H1 (cell line): ENCODE measurements at regions not wholly inside any gene's neighbourhood (a gene's known extent, or its start where the extent isn't known, plus 50 kb on each side); places are given as distances from the start of the nearest gene placed in this dataset.

Experiments
- CTCF ChIA-PET: fragments of 300-600 bp; sonication (Branson Sonifier 250); formaldehyde crosslinking; loops from one replicate; lab custom pipeline; 2021; ENCODE audit not compliant: partially characterized antibody; lab: Charles Lee
- POLR2A ChIA-PET: fragments of 300-600 bp; sonication (Branson Sonifier 250); formaldehyde crosslinking; loops from one replicate; lab custom pipeline; 2021; ENCODE audit warnings: inconsistent platforms; ENCODE audit not compliant: partially characterized antibody; lab: Charles Lee
- DNase-seq, 2 experiments: peaks; one replicate each; pipeline versions ENCODE4 v3.0.0 to v3.0.0-alpha.2; 2010 to 2022; ENCODE audit warnings: low spot score in 2 of 2, low read depth in 1 of 2, mixed read lengths in 1 of 2
- FAIRE-seq: peaks from 2 replicates; lab custom pipeline; 2011; peaks lifted over from hg19 to GRCh38; lab: Jason Lieb, UNC
- H2AFZ ChIP-seq: 2 replicates; pipeline ENCODE4 v1.8.1; 2012; ENCODE audit warnings: low read length, inconsistent platforms
- H2AK5ac ChIP-seq: 2 replicates; pipeline ENCODE4 v1.6.1; 2013; ENCODE audit warnings: low read depth, low read length
- H2BK120ac ChIP-seq: replicated peaks from 2 replicates; pipeline ENCODE3; 2013; ENCODE audit warnings: low read depth, low read length, inconsistent platforms
- H2BK12ac ChIP-seq: 2 replicates; pipeline ENCODE4 v1.6.1; 2013; ENCODE audit warnings: low read depth, low read length
- H2BK15ac ChIP-seq: 2 replicates; pipeline ENCODE4 v1.6.1; 2013; ENCODE audit warnings: low read length
- H2BK20ac ChIP-seq: 2 replicates; pipeline ENCODE4 v1.6.1; 2013; ENCODE audit warnings: low read length
- H2BK5ac ChIP-seq: 2 replicates; pipeline ENCODE4 v1.6.1; 2013; ENCODE audit warnings: low read depth, low read length
- H3K14ac ChIP-seq: 2 replicates; pipeline ENCODE4 v1.6.1; 2013; ENCODE audit warnings: inconsistent platforms; ENCODE audit not compliant: insufficient read length
- H3K18ac ChIP-seq: 2 replicates; pipeline ENCODE4 v1.6.1; 2013; ENCODE audit warnings: low read length; ENCODE audit errors: extremely low read depth
- H3K23ac ChIP-seq: 2 replicates; pipeline ENCODE4 v1.6.1; 2013; ENCODE audit warnings: inconsistent platforms; ENCODE audit not compliant: insufficient read length
- H3K23me2 ChIP-seq: 2 replicates; pipeline ENCODE4 v1.6.1; 2013; ENCODE audit warnings: low read depth, low read length
- H3K27ac ChIP-seq: 2 replicates; pipeline ENCODE4 v1.6.1; 2011; ENCODE audit warnings: low read depth, low read length, inconsistent platforms
- H3K27me3 ChIP-seq, 4 experiments: replicated peaks in 1 of 4; 1 replicate in 1 of 4; 2 replicates in 3 of 4; pipeline versions ENCODE4 v1.6.1 to v1.8.1; 2011 to 2013; ENCODE audit warnings: low read length in 3 of 4, mild to moderate bottlenecking in 3 of 4, inconsistent platforms in 2 of 4, mixed read lengths in 2 of 4, moderate library complexity in 1 of 4; ENCODE audit not compliant: control insufficient read depth in 3 of 4, insufficient read depth in 3 of 4; ENCODE audit errors: extremely low read depth in 1 of 4
- H3K36me3 ChIP-seq, 4 experiments: 2 replicates each; pipeline versions ENCODE4 v1.6.1 to v1.8.1; 2011 to 2013; ENCODE audit warnings: mild to moderate bottlenecking in 4 of 4, low read length in 3 of 4, moderate library complexity in 2 of 4, control low read depth in 1 of 4, inconsistent platforms in 1 of 4; ENCODE audit not compliant: insufficient read depth in 4 of 4, control insufficient read depth in 2 of 4
- H3K4ac ChIP-seq: replicated peaks from 2 replicates; pipeline ENCODE3; 2013; ENCODE audit warnings: low read length, low read depth, mixed read lengths, inconsistent platforms; ENCODE audit not compliant: insufficient read length
- H3K4me1 ChIP-seq, 4 experiments: replicated peaks in 1 of 4; 1 replicate in 1 of 4; 2 replicates in 3 of 4; pipeline versions ENCODE4 v1.6.1 to v1.8.1; 2011 to 2013; ENCODE audit warnings: low read length in 3 of 4, inconsistent platforms in 2 of 4, mixed read lengths in 1 of 4; ENCODE audit not compliant: insufficient read depth in 4 of 4, control insufficient read depth in 3 of 4
- H3K4me2 ChIP-seq, 2 experiments: 2 replicates each; pipeline versions ENCODE4 v1.6.1 to v1.8.1; 2011 to 2013; ENCODE audit warnings: low read depth in 2 of 2, low read length in 2 of 2, control low read depth in 1 of 2, inconsistent platforms in 1 of 2, mild to moderate bottlenecking in 1 of 2; ENCODE audit not compliant: insufficient read depth in 1 of 2
- H3K4me3 ChIP-seq, 4 experiments: fragments of 200-600, 300-600 bp in 1 of 4; sonication (generic), shearing (Covaris generic), sonication (Bioruptor Twin) in 1 of 4; 2 replicates each; pipeline versions ENCODE4 v1.5.1 to v1.8.1; 2011 to 2016; ENCODE audit warnings: low read length in 4 of 4, low read depth in 3 of 4, control low read depth in 2 of 4, inconsistent platforms in 2 of 4, mild to moderate bottlenecking in 2 of 4, mixed read lengths in 1 of 4, moderate library complexity in 1 of 4; ENCODE audit not compliant: insufficient read depth in 2 of 4; ENCODE audit errors: extremely low read depth in 1 of 4
- H3K56ac ChIP-seq: replicated peaks from 2 replicates; pipeline ENCODE3; 2013; ENCODE audit warnings: low read depth, mild to moderate bottlenecking, mixed read lengths, low read length, inconsistent platforms; ENCODE audit not compliant: insufficient read length
- H3K79me1 ChIP-seq: 2 replicates; pipeline ENCODE4 v1.6.1; 2013; ENCODE audit warnings: low read depth, low read length, control low read depth
- H3K79me2 ChIP-seq, 2 experiments: 2 replicates each; pipeline versions ENCODE4 v1.6.1 to v1.8.1; 2012 to 2013; ENCODE audit warnings: low read length in 2 of 2, mild to moderate bottlenecking in 2 of 2, inconsistent platforms in 1 of 2; ENCODE audit not compliant: insufficient read depth in 2 of 2, control insufficient read depth in 1 of 2
- H3K9ac ChIP-seq, 4 experiments: replicated peaks in 1 of 4; 1 replicate in 1 of 4; 2 replicates in 3 of 4; pipeline versions ENCODE4 v1.6.1 to v1.8.1; 2011 to 2013; ENCODE audit warnings: low read depth in 3 of 4, low read length in 3 of 4, control low read depth in 2 of 4, mild to moderate bottlenecking in 2 of 4, moderate library complexity in 2 of 4, inconsistent platforms in 1 of 4; ENCODE audit errors: extremely low read depth in 1 of 4
- H3K9me3 ChIP-seq, 2 experiments: 2 replicates each; pipeline versions ENCODE4 v1.6.1 to v1.8.1; 2012 to 2013; ENCODE audit warnings: mild to moderate bottlenecking in 2 of 2, moderate library complexity in 2 of 2, control low read depth in 1 of 2, inconsistent platforms in 1 of 2, low read depth in 1 of 2, low read length in 1 of 2, mixed read lengths in 1 of 2; ENCODE audit not compliant: insufficient read depth in 2 of 2
- H4K20me1 ChIP-seq, 2 experiments: replicated peaks in 1 of 2; 2 replicates each; pipeline versions ENCODE3 to v1.8.1; 2011 to 2013; ENCODE audit warnings: inconsistent platforms in 2 of 2, low read length in 2 of 2, mild to moderate bottlenecking in 1 of 2; ENCODE audit not compliant: insufficient read depth in 2 of 2, control insufficient read depth in 1 of 2
- H4K5ac ChIP-seq: 2 replicates; pipeline ENCODE4 v1.6.1; 2013; ENCODE audit warnings: low read length, low read depth, mixed read lengths, inconsistent platforms; ENCODE audit not compliant: insufficient read length
- H4K8ac ChIP-seq: 2 replicates; pipeline ENCODE4 v1.8.0; 2013; ENCODE audit warnings: mild to moderate bottlenecking, moderate library complexity, low read length, inconsistent platforms; ENCODE audit not compliant: insufficient read depth; ENCODE audit errors: extremely low read depth
- H4K91ac ChIP-seq: replicated peaks from 2 replicates; pipeline ENCODE3; 2013; ENCODE audit warnings: low read length, mixed read lengths, inconsistent platforms; ENCODE audit not compliant: insufficient read length
- ASH2L ChIP-seq: fragments of 200-600, 300-600 bp; sonication (generic); IDR thresholded peaks from one replicate; pipeline ENCODE4 v1.7.1; 2017; ENCODE audit warnings: low read length
- SP4 ChIP-seq: IDR thresholded peaks from 2 replicates; pipeline ENCODE4 v1.6.1; 2012; ENCODE audit warnings: low read length, inconsistent platforms
- SUZ12 ChIP-seq: fragments of 200-600 bp; sonication (generic); IDR thresholded peaks from 2 replicates; pipeline ENCODE4 v1.6.1; 2012; ENCODE audit warnings: mild to moderate bottlenecking, inconsistent platforms, low read length, moderate library complexity, mixed read lengths
- TEAD4 ChIP-seq: IDR thresholded peaks from 2 replicates; pipeline ENCODE4 v1.6.1; 2012; ENCODE audit warnings: low read depth, low read length, inconsistent platforms, mixed read lengths
- WGBS, 2 experiments: shearing (Covaris generic) in 1 of 2; methylation state at CpG; one replicate each; pipeline versions ENCODE4 v1.1.6 to v1.1.7; 2013 to 2015; ENCODE audit warnings: low lambda C conversion rate in 2 of 2, mixed read lengths in 2 of 2, inconsistent platforms in 1 of 2, low coverage in 1 of 2, missing lambda C conversion rate in 1 of 2; ENCODE audit not compliant: insufficient replicate concordance in 2 of 2, insufficient coverage in 1 of 2, insufficient read length in 1 of 2; ENCODE audit errors: extremely low coverage in 1 of 2, missing lambda C conversion rate in 1 of 2; 5-methylcytosine and 5-hydroxymethylcytosine counted together

- H3K27me3 ChIP-seq: no peaks in the 10 kb centered on the region
- H3K18ac ChIP-seq: no peak overlapping the region
- no peak overlapping the region for H3K27ac ChIP-seq
- no peak overlapping the region for H3K4me2 ChIP-seq
- no peak overlapping the region for H2BK20ac ChIP-seq
- H3K56ac ChIP-seq: no peak overlapping the region
- FAIRE-seq: no peak
- DNase-seq: no peak
- H2BK5ac ChIP-seq: no peak overlapping the region
- H3K4me3 ChIP-seq: no peak overlapping the region
- H3K4ac ChIP-seq: no peak overlapping the region
- no peak overlapping the region for H3K14ac ChIP-seq
- no peaks in the 10 kb centered on the region for H3K9me3 ChIP-seq
- no peaks in the 10 kb centered on the region for H3K36me3 ChIP-seq
- no peak overlapping the region for H4K91ac ChIP-seq
- no peak overlapping the region for H2AFZ ChIP-seq
- H4K5ac ChIP-seq: no peak overlapping the region
- H3K23me2 ChIP-seq: no peaks in the 10 kb centered on the region
- no peak overlapping the region for H2BK15ac ChIP-seq
- H2AK5ac ChIP-seq: no peak overlapping the region
- H4K20me1 ChIP-seq: no peaks in the 10 kb centered on the region
- no peak overlapping the region for H2BK12ac ChIP-seq
- no peak overlapping the region for H3K9ac ChIP-seq
- H3K23ac ChIP-seq: no peak overlapping the region
- ChIA-PET POLR2A (no interaction called here), CTCF (no interaction called here)
- no peaks in the 10 kb centered on the region for H3K79me2 ChIP-seq
- no peaks in the 10 kb centered on the region for H3K4me1 ChIP-seq
- H3K79me1 ChIP-seq: no peaks in the 10 kb centered on the region
- WGBS, 2 experiments: 82% methylated on average over 1 of the region's 1 CpG; no CpG with 5 or more reads in 1 of the 2 experiments
- H2BK120ac ChIP-seq: no peak overlapping the region
- no peak overlapping the region for H4K8ac ChIP-seq
- no peak for TF ChIP-seq SP4
- TF ChIP-seq TEAD4: no peak
- no peak for TF ChIP-seq SUZ12
- no peak for TF ChIP-seq ASH2L
These were observed 120.1 kb upstream of the LPAR1 start for GRCh38 chr9:111158363-111158762.
